ENCODE measurements at regions not wholly inside any gene's neighbourhood (a gene's known extent, or its start where the extent isn't known, plus 50 kb on each side); places are given as distances from the start of the nearest gene placed in this dataset.

GRCh38 chr7:20026762-20027161 is 190.4 kb downstream of the MACC1 start:
- POLR2A ChIA-PET, result no interaction called here
- H3K27ac ChIP-seq (ENCODE audit: low read depth in 1 of 2, low read length in 2 of 2), result no peak overlapping the region
- Mint-ChIP-seq H3K27me3 (no peaks in the 10 kb centered on the region), H3K27ac (no peak overlapping the region), H3K4me3 (no peak overlapping the region), H3K36me3 (ENCODE audit: low read depth) (no peaks in the 10 kb centered on the region), H3K4me1 (ENCODE audit: low read depth) (no peaks in the 10 kb centered on the region), H3K9me3 (no peaks in the 10 kb centered on the region)
- H3K27me3 ChIP-seq (ENCODE audit: control insufficient read depth in 1 of 2, insufficient read depth in 2 of 2, low read length in 2 of 2), result no peaks in the 10 kb centered on the region
- intact Hi-C loops (cut with DNase I, micrococcal nuclease), result no loop called here
- CTCF ChIA-PET, result no interaction called here
- no peaks in the 10 kb centered on the region for H3K36me3 ChIP-seq (ENCODE audit: insufficient read depth, low read length)
- DNase-seq, result no peak
- H3K4me1 ChIP-seq (ENCODE audit: insufficient read depth, low read length), result no peaks in the 10 kb centered on the region
- H3K9me3 ChIP-seq (ENCODE audit: control insufficient read depth in 1 of 2, insufficient read depth in 1 of 2, low read length in 2 of 2), result no peaks in the 10 kb centered on the region
- H3K4me3 ChIP-seq (ENCODE audit: low read length), result no peak overlapping the region
- no peak for TF ChIP-seq CTCF (IDR thresholded peaks at IDR 0.05)
- no peak for ATAC-seq (ENCODE audit: poor library complexity)

GRCh38 chr7:20021831-20022230 is 195.4 kb downstream of the MACC1 start:
- no peaks in the 10 kb centered on the region for H3K36me3 Mint-ChIP-seq (ENCODE audit: low read depth)
- ATAC-seq (ENCODE audit: poor library complexity) (no peak), DNase-seq (peak in 1 of 14 experiments; percentile 13)
- intact Hi-C loops (cut with DNase I, micrococcal nuclease), result no loop called here
- Histone ChIP-seq H3K4me3 (ENCODE audit: low read length) (no peak overlapping the region), H3K27me3 (ENCODE audit: control insufficient read depth in 1 of 2, insufficient read depth in 2 of 2, low read length in 2 of 2) (no peaks in the 10 kb centered on the region), H3K36me3 (ENCODE audit: insufficient read depth, low read length) (no peaks in the 10 kb centered on the region), H3K9me3 (ENCODE audit: control insufficient read depth in 1 of 2, insufficient read depth in 1 of 2, low read length in 2 of 2) (peaks cover 0 to 10% of the 10 kb centered on the region in 2 experiments), H3K4me1 (ENCODE audit: insufficient read depth, low read length) (no peaks in the 10 kb centered on the region), H3K27ac (ENCODE audit: low read depth in 1 of 2, low read length in 2 of 2) (no peak overlapping the region)
- H3K27ac Mint-ChIP-seq, result no peak overlapping the region
- no peaks in the 10 kb centered on the region for H3K4me1 Mint-ChIP-seq (ENCODE audit: low read depth)
- no peaks in the 10 kb centered on the region for H3K9me3 Mint-ChIP-seq
- POLR2A ChIA-PET, result no interaction called here
- TF ChIP-seq CTCF (IDR thresholded peaks at IDR 0.05), result no peak
- CTCF ChIA-PET, result no interaction called here
- no peaks in the 10 kb centered on the region for H3K27me3 Mint-ChIP-seq
- H3K4me3 Mint-ChIP-seq, result no peak overlapping the region

GRCh38 chr7:20021066-20021465 is 196.1 kb downstream of the MACC1 start:
- Histone ChIP-seq H3K9me3 (ENCODE audit: control insufficient read depth in 1 of 2, insufficient read depth in 1 of 2, low read length in 2 of 2) (peaks cover 0 to 10% of the 10 kb centered on the region in 2 experiments), H3K27ac (ENCODE audit: low read depth in 1 of 2, low read length in 2 of 2) (no peak overlapping the region), H3K36me3 (ENCODE audit: insufficient read depth, low read length) (no peaks in the 10 kb centered on the region), H3K27me3 (ENCODE audit: control insufficient read depth in 1 of 2, insufficient read depth in 2 of 2, low read length in 2 of 2) (no peaks in the 10 kb centered on the region), H3K4me3 (ENCODE audit: low read length) (no peak overlapping the region), H3K4me1 (ENCODE audit: insufficient read depth, low read length) (no peaks in the 10 kb centered on the region)
- Mint-ChIP-seq H3K4me1 (ENCODE audit: low read depth) (no peaks in the 10 kb centered on the region), H3K27ac (no peak overlapping the region), H3K9me3 (no peaks in the 10 kb centered on the region), H3K27me3 (no peaks in the 10 kb centered on the region), H3K4me3 (no peak overlapping the region), H3K36me3 (ENCODE audit: low read depth) (no peaks in the 10 kb centered on the region)
- DNase-seq (no peak), ATAC-seq (ENCODE audit: poor library complexity) (no peak)
- ChIA-PET POLR2A (no interaction called here), CTCF (no interaction called here)
- intact Hi-C loops (cut with DNase I, micrococcal nuclease), result no loop called here
- TF ChIP-seq CTCF (IDR thresholded peaks at IDR 0.05), result no peak

Measured in CD4-positive, alpha-beta T cell (primary cell).